GM12873 (cell line): ENCODE measurements at regions not wholly inside any gene's neighbourhood (a gene's known extent, or its start where the extent isn't known, plus 50 kb on each side); places are given as distances from the start of the nearest gene placed in this dataset.

Source experiments
- CTCF ChIP-seq: IDR thresholded peaks from 2 replicates; pipeline ENCODE4 v1.5.1; 2012; ENCODE audit warnings: low read depth, mild to moderate bottlenecking, moderate library complexity, low read length, control low read depth; ENCODE audit not compliant: insufficient read depth; ENCODE audit errors: missing control alignments

- peak; percentile 48 for TF ChIP-seq CTCF
These were observed 50.7 kb upstream of the HNRNPA3 start for GRCh38 chr2:177161741-177162460.
